ENCODE measurements at regions not wholly inside any gene's neighbourhood (a gene's known extent, or its start where the extent isn't known, plus 50 kb on each side); places are given as distances from the start of the nearest gene placed in this dataset.

GRCh38 chr11:86885311-86885710 is 69.9 kb downstream of the FZD4 start:
- DNase-seq (ENCODE audit: low read depth) = no peak
- TF ChIP-seq, protein P1, sequence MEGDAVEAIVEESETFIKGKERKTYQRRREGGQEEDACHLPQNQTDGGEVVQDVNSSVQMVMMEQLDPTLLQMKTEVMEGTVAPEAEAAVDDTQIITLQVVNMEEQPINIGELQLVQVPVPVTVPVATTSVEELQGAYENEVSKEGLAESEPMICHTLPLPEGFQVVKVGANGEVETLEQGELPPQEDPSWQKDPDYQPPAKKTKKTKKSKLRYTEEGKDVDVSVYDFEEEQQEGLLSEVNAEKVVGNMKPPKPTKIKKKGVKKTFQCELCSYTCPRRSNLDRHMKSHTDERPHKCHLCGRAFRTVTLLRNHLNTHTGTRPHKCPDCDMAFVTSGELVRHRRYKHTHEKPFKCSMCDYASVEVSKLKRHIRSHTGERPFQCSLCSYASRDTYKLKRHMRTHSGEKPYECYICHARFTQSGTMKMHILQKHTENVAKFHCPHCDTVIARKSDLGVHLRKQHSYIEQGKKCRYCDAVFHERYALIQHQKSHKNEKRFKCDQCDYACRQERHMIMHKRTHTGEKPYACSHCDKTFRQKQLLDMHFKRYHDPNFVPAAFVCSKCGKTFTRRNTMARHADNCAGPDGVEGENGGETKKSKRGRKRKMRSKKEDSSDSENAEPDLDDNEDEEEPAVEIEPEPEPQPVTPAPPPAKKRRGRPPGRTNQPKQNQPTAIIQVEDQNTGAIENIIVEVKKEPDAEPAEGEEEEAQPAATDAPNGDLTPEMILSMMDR (IDR thresholded peaks at IDR 0.05; ENCODE audit: insufficient read depth, low read depth, low read length) = no peak
- ChIA-PET CTCF (interaction anchor here (1.6 kb wide), 1 partner anchor 15 kb away, joined by 6 read pairs; no protein-coding TSS in a partner anchor), POLR2A (no interaction called here)
- no peak overlapping the region for H3K4me3 ChIP-seq (ENCODE audit: low read depth, low read length)
- no peaks in the 10 kb centered on the region; the same call in 1 of the 2 replicates for H3K36me3 ChIP-seq (ENCODE audit: control insufficient read depth, insufficient read depth, low read length)
- no peaks in the 10 kb centered on the region for H3K27me3 ChIP-seq (ENCODE audit: control insufficient read depth, insufficient read depth, low read length)

GRCh38 chr11:86888164-86889000 is 66.8 kb downstream of the FZD4 start:
- Histone ChIP-seq H3K36me3 (ENCODE audit: control insufficient read depth, insufficient read depth, low read length) (no peaks in the 10 kb centered on the region; the same call in 1 of the 2 replicates), H3K4me3 (ENCODE audit: low read depth, low read length) (no peak overlapping the region), H3K27me3 (ENCODE audit: control insufficient read depth, insufficient read depth, low read length) (no peaks in the 10 kb centered on the region)
- ChIA-PET CTCF (interaction anchor here (0.6 kb wide), 1 partner anchor 241 kb away, joined by 3 read pairs; no protein-coding TSS in a partner anchor), POLR2A (interaction anchor here (0.5 kb wide), 1 partner anchor 11 kb away, joined by 9 read pairs; no protein-coding TSS in a partner anchor)
- DNase-seq (ENCODE audit: low read depth) = peak; percentile 77
- TF ChIP-seq, protein P1 (IDR thresholded peaks at IDR 0.05; ENCODE audit: insufficient read depth, low read depth, low read length) = no peak

DNA sequence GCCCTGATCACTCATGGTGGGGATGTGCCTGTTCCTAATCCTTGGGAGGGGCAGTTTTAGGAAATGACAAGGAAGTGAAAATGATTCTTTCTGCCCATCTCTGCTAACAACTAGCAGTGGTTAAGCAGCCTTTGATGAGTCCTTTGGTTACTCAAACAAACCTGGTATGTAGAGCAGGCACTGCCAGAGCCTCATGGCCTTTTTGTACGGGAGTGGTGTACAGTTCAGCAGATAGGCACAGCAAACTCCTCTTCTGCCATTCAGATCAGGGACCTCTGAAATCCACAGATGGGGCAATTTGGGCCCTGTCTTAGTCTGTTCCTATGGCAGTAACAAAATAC is 66.2 kb downstream of the FZD4 start:
- Histone ChIP-seq H3K4me3 (ENCODE audit: low read depth, low read length) (no peak overlapping the region), H3K27me3 (ENCODE audit: control insufficient read depth, insufficient read depth, low read length) (no peaks in the 10 kb centered on the region), H3K36me3 (ENCODE audit: control insufficient read depth, insufficient read depth, low read length) (no peaks in the 10 kb centered on the region; the same call in 1 of the 2 replicates)
- DNase-seq (ENCODE audit: low read depth) = no peak
- TF ChIP-seq, protein P1 (IDR thresholded peaks at IDR 0.05; ENCODE audit: insufficient read depth, low read depth, low read length) = no peak
- ChIA-PET POLR2A (interaction anchor here (0.5 kb wide), 1 partner anchor 11 kb away, joined by 9 read pairs; no protein-coding TSS in a partner anchor), CTCF (interaction anchor here (0.6 kb wide), 1 partner anchor 241 kb away, joined by 3 read pairs; no protein-coding TSS in a partner anchor)

DNA sequence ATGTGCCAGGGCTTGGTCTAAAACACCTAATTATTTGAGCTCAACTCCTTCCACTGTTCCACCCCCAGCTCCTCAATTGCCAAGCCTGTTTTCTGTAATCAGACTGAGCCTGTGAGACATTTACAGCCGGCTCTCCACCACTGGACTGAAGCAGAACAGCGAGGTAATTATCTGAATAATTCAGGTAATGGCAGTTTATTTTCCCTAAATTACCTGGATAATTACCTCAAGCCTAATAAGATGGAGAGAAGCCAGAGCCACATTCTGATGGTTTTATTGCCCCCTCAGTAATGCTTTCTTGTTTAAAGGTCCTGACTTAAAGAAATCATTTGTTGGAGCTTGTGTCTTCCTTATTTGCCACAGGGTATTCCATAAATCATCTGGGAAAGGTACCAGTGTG is 64.2 kb downstream of the FZD4 start:
- CTCF ChIA-PET = interaction anchor here (1.1 to 1.8 kb wide), 2 partner anchors 14 to 21 kb away, joined by 3 to 6 read pairs; no protein-coding TSS in a partner anchor

DNA sequence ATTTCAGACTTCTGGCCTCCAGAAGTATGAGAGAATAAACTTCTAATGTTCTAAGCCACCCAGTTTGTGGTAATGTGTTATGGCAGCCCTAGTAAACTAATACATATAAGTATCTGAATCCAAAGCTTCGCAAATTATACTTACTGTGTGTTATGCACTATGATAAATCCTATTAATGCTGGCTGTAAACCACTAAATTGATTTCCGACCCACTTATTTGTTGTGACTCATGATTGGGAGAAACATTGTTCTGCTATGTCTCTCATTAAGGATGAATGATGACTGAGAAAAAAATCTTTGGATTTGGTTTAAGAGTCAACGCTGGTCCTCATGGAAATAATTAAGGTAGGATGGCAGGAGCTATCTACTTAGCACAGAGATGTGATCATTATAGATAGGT is 62.0 kb downstream of the FZD4 start:
- TF ChIP-seq, protein P1 (IDR thresholded peaks at IDR 0.05; ENCODE audit: insufficient read depth, low read depth, low read length) = no peak
- H3K36me3 ChIP-seq (ENCODE audit: control insufficient read depth, insufficient read depth, low read length) = no peaks in the 10 kb centered on the region
- ChIA-PET POLR2A (no interaction called here), CTCF (interaction anchor here (1.5 kb wide), 1 partner anchor 24 kb away, joined by 5 read pairs; no protein-coding TSS in a partner anchor)
- H3K27me3 ChIP-seq (ENCODE audit: control insufficient read depth, insufficient read depth, low read length) = no peaks in the 10 kb centered on the region
- H3K4me3 ChIP-seq (ENCODE audit: low read depth, low read length) = no peak overlapping the region
- no peak for DNase-seq (ENCODE audit: low read depth)

More for the DNA sequence above, 64.2 kb downstream of the FZD4 start:
- Histone ChIP-seq H3K27me3 (ENCODE audit: control insufficient read depth, insufficient read depth, low read length) (no peaks in the 10 kb centered on the region), H3K36me3 (ENCODE audit: control insufficient read depth, insufficient read depth, low read length) (no peaks in the 10 kb centered on the region; the same call in 1 of the 2 replicates), H3K4me3 (ENCODE audit: low read depth, low read length) (no peak overlapping the region)
- no peak for DNase-seq (ENCODE audit: low read depth)
- POLR2A ChIA-PET = no interaction called here
- TF ChIP-seq, protein P1 (IDR thresholded peaks at IDR 0.05; ENCODE audit: insufficient read depth, low read depth, low read length) = no peak

Measured in BJ (cell line).